GM21381 (cell line): ENCODE measurements at regions not wholly inside any gene's neighbourhood (a gene's known extent, or its start where the extent isn't known, plus 50 kb on each side); places are given as distances from the start of the nearest gene placed in this dataset.
"Not testable (repeated sequence)": the region's sequence is repeated elsewhere in the genome, so short reads cannot be mapped to it uniquely, and the experiment has no call there.

ENCODE experiments used
- ATAC-seq: cut with Tn5 transposase; IDR thresholded peaks from one replicate; pipeline ENCODE4 v1.9.1; 2021; ENCODE audit warnings: mild to moderate bottlenecking, moderate library complexity; ENCODE audit not compliant: unreplicated experiment

GRCh38 chr4:54403700-54404453 lies 174.8 kb downstream of the PDGFRA start:
- no peak for ATAC-seq

GRCh38 chr4:54409270-54409817 lies 180.3 kb downstream of the PDGFRA start:
- not testable (repeated sequence) for ATAC-seq

GRCh38 chr4:54414545-54414944 lies 185.5 kb downstream of the PDGFRA start:
- ATAC-seq, result no peak

GRCh38 chr4:54417476-54417875 lies 188.4 kb downstream of the PDGFRA start:
- ATAC-seq, result no peak

GRCh38 chr4:54418468-54418867 lies 189.4 kb downstream of the PDGFRA start:
- no peak for ATAC-seq

GRCh38 chr4:54423066-54423465 lies 194.0 kb downstream of the PDGFRA start:
- ATAC-seq, result no peak

GRCh38 chr4:54427826-54428225 lies 198.7 kb downstream of the PDGFRA start:
- no peak for ATAC-seq

- ATAC-seq, result no peak
These were observed 199.8 kb downstream of the PDGFRA start for GRCh38 chr4:54428940-54429339.

- no peak for ATAC-seq
These were observed 204.6 kb downstream of the PDGFRA start for GRCh38 chr4:54433686-54434085.

GRCh38 chr4:54439831-54440243 lies 210.7 kb downstream of the PDGFRA start:
- ATAC-seq, result no peak

GRCh38 chr4:54440394-54441136 lies 211.5 kb downstream of the PDGFRA start:
- ATAC-seq, result no peak

- ATAC-seq, result no peak
These were observed 211.9 kb upstream of the KIT start for GRCh38 chr4:54445866-54446265.

GRCh38 chr4:54446581-54446980 lies 211.2 kb upstream of the KIT start:
- no peak for ATAC-seq

GRCh38 chr4:54447304-54447703 lies 210.5 kb upstream of the KIT start:
- no peak for ATAC-seq

GRCh38 chr4:54449999-54450398 lies 207.8 kb upstream of the KIT start:
- no peak for ATAC-seq

GRCh38 chr4:54466960-54467359 lies 190.8 kb upstream of the KIT start:
- ATAC-seq, result not testable (repeated sequence)

- no peak for ATAC-seq
These were observed 184.6 kb upstream of the KIT start for GRCh38 chr4:54473077-54473545.

GRCh38 chr4:54473798-54474197 lies 184.0 kb upstream of the KIT start:
- ATAC-seq, result no peak

- ATAC-seq, result no peak
These were observed 182.2 kb upstream of the KIT start for GRCh38 chr4:54475546-54475945.

- ATAC-seq, result no peak
These were observed 175.1 kb upstream of the KIT start for GRCh38 chr4:54482529-54483200.

- no peak for ATAC-seq
These were observed 173.4 kb upstream of the KIT start for GRCh38 chr4:54484383-54484782.
